HepG2 (cell line): ENCODE measurements at regions not wholly inside any gene's neighbourhood (a gene's known extent, or its start where the extent isn't known, plus 50 kb on each side); places are given as distances from the start of the nearest gene placed in this dataset.

ENCODE experiments used
- ATAC-seq: fragments of 200-7000 bp; cut with Tn5 transposase; 3 replicates; pipeline ENCODE4 v1.9.1; 2020; ENCODE audit warnings: mild to moderate bottlenecking, moderate library complexity
- BruUV-seq: library from RNA; stranded (reverse); fragments of 400-500 nt; replicated peaks from 2 replicates; lab custom pipeline; 2021; lab: Mats Ljungman, UMichigan
- CTCF ChIA-PET: fragments of 300-600 bp; formaldehyde crosslinking; extraction: SDS; loops from one replicate; lab custom pipeline; 2021; ENCODE audit warnings: low total read pairs, inconsistent platforms, low intra/inter-chr PET ratio; lab: Yijun Ruan, JAX
- POLR2A ChIA-PET: fragments of 350-600 bp; sonication (Branson Sonifier 250); formaldehyde crosslinking; loops from one replicate; lab custom pipeline; 2020; ENCODE audit warnings: antibody characterized with exemption, inconsistent platforms; lab: Yijun Ruan, JAX
- DNase-seq: peaks from one replicate; pipeline ENCODE4 v3.0.0-alpha.2; 2015; ENCODE audit warnings: low spot score
- FAIRE-seq: peaks from 3 replicates; lab custom pipeline; 2011; peaks lifted over from hg19 to GRCh38; lab: Jason Lieb, UNC
- H2AFZ ChIP-seq: one replicate; pipeline ENCODE4 v1.6.1; 2011; ENCODE audit warnings: low read length, inconsistent platforms
- H3K27ac ChIP-seq: fragments of 300-600 bp; 3 replicates; pipeline ENCODE4 v1.8.0; 2011; ENCODE audit warnings: mixed run types, mild to moderate bottlenecking, mixed read lengths, low read length, inconsistent platforms; ENCODE audit not compliant: insufficient read depth; ENCODE audit errors: extremely low read length
- H3K27me3 ChIP-seq, 2 experiments: fragments of 200-600 bp in 1 of 2; 2 replicates in 1 of 2; 3 replicates in 1 of 2; pipeline versions ENCODE4 v1.6.0 to v1.8.0; 2011; ENCODE audit warnings: low read length in 2 of 2, mild to moderate bottlenecking in 2 of 2, moderate library complexity in 2 of 2, inconsistent platforms in 1 of 2; ENCODE audit not compliant: insufficient read depth in 2 of 2, control insufficient read depth in 1 of 2
- H3K36me3 ChIP-seq, 2 experiments: fragments of 200-600 bp in 1 of 2; replicated peaks in 1 of 2; 2 replicates in 1 of 2; 3 replicates in 1 of 2; pipeline versions ENCODE4 v1.5.1 to v1.8.0; 2011; ENCODE audit warnings: low read length in 2 of 2, inconsistent platforms in 1 of 2; ENCODE audit not compliant: insufficient read depth in 2 of 2, control insufficient read depth in 1 of 2
- H3K4me1 ChIP-seq: 2 replicates; pipeline ENCODE4 v1.5.1; 2012; ENCODE audit warnings: low read length, inconsistent platforms; ENCODE audit not compliant: insufficient read depth
- H3K4me2 ChIP-seq: 2 replicates; pipeline ENCODE4 v1.6.0; 2011; ENCODE audit warnings: low read depth, low read length, inconsistent platforms
- H3K4me3 ChIP-seq, 3 experiments: fragments of 200-600 bp in 1 of 3; sonication (generic), shearing (Covaris generic) in 1 of 3; replicated peaks in 1 of 3; 2 replicates each; pipeline ENCODE4 v1.5.1; 2011 to 2016; ENCODE audit warnings: low read length in 3 of 3, inconsistent platforms in 2 of 3, low read depth in 2 of 3, mild to moderate bottlenecking in 2 of 3, control low read depth in 1 of 3, mixed read lengths in 1 of 3; ENCODE audit not compliant: insufficient read depth in 1 of 3
- H3K79me2 ChIP-seq: one replicate; pipeline ENCODE4 v1.6.1; 2011; ENCODE audit warnings: low read length, inconsistent platforms; ENCODE audit not compliant: insufficient read depth
- H3K9ac ChIP-seq: 2 replicates; pipeline ENCODE4 v1.6.0; 2011; ENCODE audit warnings: mild to moderate bottlenecking, low read depth, low read length, inconsistent platforms; ENCODE audit not compliant: insufficient read depth
- H3K9me3 ChIP-seq: 2 replicates; pipeline ENCODE4 v1.5.1; 2012; ENCODE audit warnings: mild to moderate bottlenecking, low read length
- H4K20me1 ChIP-seq: 2 replicates; pipeline ENCODE4 v1.6.0; 2011; ENCODE audit warnings: inconsistent platforms, mild to moderate bottlenecking, low read length, moderate library complexity; ENCODE audit not compliant: insufficient read depth
- CEBPG ChIP-seq: IDR thresholded peaks from 2 replicates; pipeline ENCODE4 v1.6.1; 2016
- FLYWCH1 ChIP-seq: sonication (generic); formaldehyde crosslinking; IDR thresholded peaks from 2 replicates; pipeline ENCODE4 v1.8.1; 2023; ENCODE audit warnings: mild to moderate bottlenecking, missing genetic modification reagents
- FOSL2 ChIP-seq: sonication (generic); formaldehyde crosslinking; IDR thresholded peaks from 2 replicates; pipeline ENCODE4 v1.4.0; 2020; ENCODE audit warnings: missing genetic modification reagents
- FOXO1 ChIP-seq: sonication (generic); formaldehyde crosslinking; IDR thresholded peaks from 2 replicates; pipeline ENCODE4 v1.4.0; 2020; ENCODE audit warnings: missing genetic modification reagents
- JARID2 ChIP-seq: sonication (generic); formaldehyde crosslinking; IDR thresholded peaks from 2 replicates; pipeline ENCODE4 v1.8.1; 2023; ENCODE audit warnings: missing genetic modification reagents, inconsistent platforms; ENCODE audit not compliant: insufficient replicate concordance
- MLLT10 ChIP-seq: sonication (generic); formaldehyde crosslinking; IDR thresholded peaks from 2 replicates; pipeline ENCODE4 v1.4.0; 2020; ENCODE audit warnings: missing genetic modification reagents
- MXD4 ChIP-seq: IDR thresholded peaks from 2 replicates; pipeline ENCODE4 v1.6.1; 2016; ENCODE audit warnings: mild to moderate bottlenecking, missing biosample characterization, missing genetic modification reagents
- NRL ChIP-seq: sonication (generic); formaldehyde crosslinking; IDR thresholded peaks from 2 replicates; pipeline ENCODE4 v1.5.0; 2020; ENCODE audit warnings: missing genetic modification reagents, mild to moderate bottlenecking, moderate library complexity, borderline replicate concordance
- PAF1 ChIP-seq: IDR thresholded peaks from 2 replicates; pipeline ENCODE4 v1.6.1; 2016; ENCODE audit warnings: missing genetic modification reagents, missing compliant biosample characterization
- SPEN ChIP-seq: sonication (generic); formaldehyde crosslinking; IDR thresholded peaks from 2 replicates; pipeline ENCODE4 v1.5.1; 2020; ENCODE audit warnings: low read depth, mild to moderate bottlenecking, missing genetic modification reagents
- SRSF9 ChIP-seq: fragments of 200-400 bp; formaldehyde crosslinking; IDR thresholded peaks from 2 replicates; pipeline ENCODE4 v1.6.1; 2018; ENCODE audit warnings: borderline replicate concordance, mild to moderate bottlenecking, low read depth, low read length; ENCODE audit not compliant: insufficient read depth, poor library complexity, severe bottlenecking
- SYNCRIP ChIP-seq: fragments of 200-400 bp; formaldehyde crosslinking; IDR thresholded peaks from 2 replicates; pipeline ENCODE4 v1.6.1; 2018; ENCODE audit warnings: mild to moderate bottlenecking, low read depth, low read length; ENCODE audit not compliant: insufficient read depth
- THYN1 ChIP-seq: sonication (generic); formaldehyde crosslinking; IDR thresholded peaks from 2 replicates; pipeline ENCODE4 v1.8.1; 2023; ENCODE audit warnings: low read depth, mild to moderate bottlenecking, moderate library complexity, missing genetic modification reagents, borderline replicate concordance
- ZC3H4 ChIP-seq: sonication (generic); formaldehyde crosslinking; IDR thresholded peaks from 2 replicates; pipeline ENCODE4 v1.4.0; 2020; ENCODE audit warnings: missing genetic modification reagents, borderline replicate concordance
- WGBS: methylation state at CpG from one replicate; pipeline ENCODE4 v1.1.6; 2017; ENCODE audit warnings: low lambda C conversion rate; 5-methylcytosine and 5-hydroxymethylcytosine counted together
- in situ Hi-C: cut with HindIII; loops from 2 replicates; pipeline ENCODE4 v1.10.0; 2017; ENCODE audit warnings: low pct_unique_long_range_greater_than_20kb; ENCODE audit not compliant: extremely low pct_ligation_motif_present
- intact Hi-C: fragments of 100-400 bp; cut with micrococcal nuclease; formaldehyde crosslinking; loops from one replicate; pipeline ENCODE4 v1.10.0; 2022; ENCODE audit not compliant: unreplicated experiment
- TF ChIP-seq, protein P1 (sequence below), 2 experiments: sonication (generic) in 1 of 2; formaldehyde crosslinking in 1 of 2; IDR thresholded peaks; 2 replicates each; pipeline versions ENCODE4 v1.4.0 to v1.6.1; 2016 to 2020; ENCODE audit warnings: borderline replicate concordance in 1 of 2, low read depth in 1 of 2, mild to moderate bottlenecking in 1 of 2, missing genetic modification reagents in 1 of 2

DNA sequence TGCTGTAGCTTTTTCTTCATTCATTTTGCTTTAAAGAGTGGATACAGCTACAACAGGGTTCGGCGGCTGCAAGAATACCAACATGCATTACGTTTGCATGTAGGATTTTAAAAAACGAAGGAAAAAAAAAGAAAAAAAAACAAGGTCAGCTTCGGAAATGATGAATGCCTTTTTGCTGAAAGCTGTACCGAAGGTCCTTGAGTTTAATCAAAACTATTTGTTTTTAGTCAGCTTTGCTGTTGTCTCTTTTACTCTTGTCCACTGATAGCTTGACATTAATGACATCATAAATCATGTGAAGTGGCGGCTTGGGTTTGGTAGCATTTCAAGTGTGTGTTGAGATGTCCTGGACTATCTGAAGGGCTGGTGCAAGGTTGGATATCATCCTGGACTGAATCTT is 779.1 kb downstream of the NR2F1-AS1 start:
- DNase-seq (peak; percentile 36), ATAC-seq (no peak; the same call in 2 of the 3 replicates), FAIRE-seq (no peak)
- H3K9me3 ChIP-seq = no peaks in the 10 kb centered on the region
- H4K20me1 ChIP-seq = no peaks in the 10 kb centered on the region
- H3K79me2 ChIP-seq = no peaks in the 10 kb centered on the region
- POLR2A ChIA-PET = no interaction called here
- no peaks in the 10 kb centered on the region for H3K36me3 ChIP-seq
- in situ Hi-C loops = no loop called here
- H3K27me3 ChIP-seq = no peaks in the 10 kb centered on the region
- no peak overlapping the region for H3K4me3 ChIP-seq
- no peak overlapping the region for H3K27ac ChIP-seq
- H3K4me1 ChIP-seq = no peaks in the 10 kb centered on the region
- no TSS peak for BruUV-seq
- intact Hi-C loops = no loop called here
- H3K9ac ChIP-seq = no peak overlapping the region
- WGBS = 4% methylated on average over 7 of the region's 7 CpGs
- CTCF ChIA-PET = no interaction called here
- no peak overlapping the region for H3K4me2 ChIP-seq
- H2AFZ ChIP-seq = no peak overlapping the region
- TF ChIP-seq, protein P1, sequence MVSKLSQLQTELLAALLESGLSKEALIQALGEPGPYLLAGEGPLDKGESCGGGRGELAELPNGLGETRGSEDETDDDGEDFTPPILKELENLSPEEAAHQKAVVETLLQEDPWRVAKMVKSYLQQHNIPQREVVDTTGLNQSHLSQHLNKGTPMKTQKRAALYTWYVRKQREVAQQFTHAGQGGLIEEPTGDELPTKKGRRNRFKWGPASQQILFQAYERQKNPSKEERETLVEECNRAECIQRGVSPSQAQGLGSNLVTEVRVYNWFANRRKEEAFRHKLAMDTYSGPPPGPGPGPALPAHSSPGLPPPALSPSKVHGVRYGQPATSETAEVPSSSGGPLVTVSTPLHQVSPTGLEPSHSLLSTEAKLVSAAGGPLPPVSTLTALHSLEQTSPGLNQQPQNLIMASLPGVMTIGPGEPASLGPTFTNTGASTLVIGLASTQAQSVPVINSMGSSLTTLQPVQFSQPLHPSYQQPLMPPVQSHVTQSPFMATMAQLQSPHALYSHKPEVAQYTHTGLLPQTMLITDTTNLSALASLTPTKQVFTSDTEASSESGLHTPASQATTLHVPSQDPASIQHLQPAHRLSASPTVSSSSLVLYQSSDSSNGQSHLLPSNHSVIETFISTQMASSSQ (IDR thresholded peaks at IDR 0.05; ENCODE audit: low read depth) = no peak
- TF ChIP-seq, protein P1 (CRISPR knock-in tag; IDR thresholded peaks at IDR 0.05; ENCODE audit: borderline replicate concordance) = no peak
- TF ChIP-seq CEBPG (CRISPR knock-in tag) (no peak), ZC3H4 (no peak), NRL (no peak), PAF1 (CRISPR knock-in tag) (no peak), THYN1 (no peak), JARID2 (CRISPR knock-in tag) (no peak), FLYWCH1 (no peak), MLLT10 (no peak), SYNCRIP (no peak), FOSL2 (peak; percentile 54), FOXO1 (CRISPR knock-in tag) (no peak), SRSF9 (no peak), MXD4 (no peak), SPEN (no peak)
